Thyroid gland (tissue), 4 donors: ENCODE measurements at regions not wholly inside any gene's neighbourhood (a gene's known extent, or its start where the extent isn't known, plus 50 kb on each side); places are given as distances from the start of the nearest gene placed in this dataset.

Experiments
- CTCF ChIP-seq, 6 experiments: fragments of 200-600 bp in 3 of 6; fragments of 450-650 bp in 3 of 6; sonication (generic) in 3 of 6; IDR thresholded peaks; one replicate each; pipeline ENCODE4 v1.5.1; 2016 to 2019; ENCODE audit warnings: antibody characterized with exemption in 6 of 6, mild to moderate bottlenecking in 2 of 6, inconsistent platforms in 1 of 6, moderate library complexity in 1 of 6
- POLR2A ChIP-seq, 2 donors: fragments of 450-650 bp; IDR thresholded peaks; one replicate each; pipeline ENCODE4 v1.6.1; 2017; ENCODE audit warnings: antibody characterized with exemption in 2 of 2, mild to moderate bottlenecking in 2 of 2, moderate library complexity in 1 of 2

DNA sequence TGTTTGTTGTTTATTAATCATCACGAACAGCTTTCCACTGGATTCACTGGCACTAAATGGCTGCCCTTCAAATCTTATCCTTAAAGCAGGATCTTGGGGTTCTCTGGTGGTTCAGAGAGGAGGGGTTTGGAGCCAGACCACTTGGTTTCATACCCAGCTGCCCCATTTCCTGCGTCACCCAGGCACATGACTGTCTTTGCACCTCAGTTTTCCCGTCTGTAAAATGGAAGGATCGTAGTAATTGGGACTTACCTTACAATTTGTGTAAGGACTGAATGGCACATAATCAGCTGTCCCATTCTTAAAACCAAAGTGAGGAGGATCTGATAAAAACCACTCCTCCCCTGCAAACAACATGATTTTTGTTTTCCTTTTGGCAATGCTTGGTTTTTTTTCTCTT, 318.3 kb downstream of the ZNF536 start:
- TF ChIP-seq POLR2A (IDR thresholded peaks at IDR 0.05) = no peak
- no peak for TF ChIP-seq CTCF (IDR thresholded peaks at IDR 0.05)
